Activated T-helper 1 cell treated with anti-CD3 and anti-CD28 coated beads, Interleukin-2, amount 50 U/mL, for 16 hours (primary cell): ENCODE measurements at regions not wholly inside any gene's neighbourhood (a gene's known extent, or its start where the extent isn't known, plus 50 kb on each side); places are given as distances from the start of the nearest gene placed in this dataset.
"Not testable (repeated sequence)": the region's sequence is repeated elsewhere in the genome, so short reads cannot be mapped to it uniquely, and the experiment has no call there.

ENCODE experiments used
- DNase-seq, 2 donors: peaks; one replicate each; pipeline ENCODE4 v3.0.0-alpha.2; 2020; ENCODE audit warnings: low read depth in 1 of 2, low spot score in 1 of 2

DNA sequence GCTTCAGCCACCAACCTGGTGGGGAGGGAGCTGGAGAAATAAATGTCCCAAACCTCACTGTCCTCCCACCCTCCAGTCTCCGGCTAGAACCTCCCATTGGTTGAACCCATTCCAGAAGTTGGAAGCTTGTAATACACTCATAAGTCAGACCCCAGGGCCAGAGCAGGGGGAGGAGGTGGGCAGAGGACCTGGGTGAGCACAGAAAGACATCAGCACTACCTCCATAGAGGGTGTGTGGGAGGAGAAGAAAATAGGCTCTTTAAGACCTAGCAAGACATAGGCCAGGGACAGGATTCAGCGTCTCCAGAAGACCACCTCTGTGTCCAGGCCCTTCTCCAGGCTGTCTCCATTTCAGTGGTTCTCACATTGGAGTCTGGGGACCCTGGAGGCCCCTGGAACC lies 73.3 kb upstream of the TOP1 start:
- DNase-seq = no peak

DNA sequence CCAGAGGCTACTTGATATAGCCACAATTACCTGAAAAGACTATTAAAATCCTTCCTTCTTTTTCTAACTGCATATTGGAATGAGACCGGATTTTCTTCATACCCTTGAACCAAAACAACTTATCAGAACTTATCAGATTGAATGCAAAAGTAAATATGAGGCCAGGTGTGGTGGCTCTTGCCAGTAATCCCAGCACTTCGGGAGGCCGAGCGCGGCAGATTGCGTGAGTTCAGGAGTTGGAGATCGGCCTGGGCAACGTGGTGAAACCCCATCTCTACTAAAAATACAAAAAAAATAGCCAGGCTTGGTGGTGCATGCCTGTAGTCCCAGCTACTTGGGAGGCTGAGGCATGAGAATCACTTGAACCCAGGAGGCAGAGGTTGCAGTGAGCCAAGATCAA lies 72.8 kb upstream of the TOP1 start:
- not testable (repeated sequence) for DNase-seq

DNA sequence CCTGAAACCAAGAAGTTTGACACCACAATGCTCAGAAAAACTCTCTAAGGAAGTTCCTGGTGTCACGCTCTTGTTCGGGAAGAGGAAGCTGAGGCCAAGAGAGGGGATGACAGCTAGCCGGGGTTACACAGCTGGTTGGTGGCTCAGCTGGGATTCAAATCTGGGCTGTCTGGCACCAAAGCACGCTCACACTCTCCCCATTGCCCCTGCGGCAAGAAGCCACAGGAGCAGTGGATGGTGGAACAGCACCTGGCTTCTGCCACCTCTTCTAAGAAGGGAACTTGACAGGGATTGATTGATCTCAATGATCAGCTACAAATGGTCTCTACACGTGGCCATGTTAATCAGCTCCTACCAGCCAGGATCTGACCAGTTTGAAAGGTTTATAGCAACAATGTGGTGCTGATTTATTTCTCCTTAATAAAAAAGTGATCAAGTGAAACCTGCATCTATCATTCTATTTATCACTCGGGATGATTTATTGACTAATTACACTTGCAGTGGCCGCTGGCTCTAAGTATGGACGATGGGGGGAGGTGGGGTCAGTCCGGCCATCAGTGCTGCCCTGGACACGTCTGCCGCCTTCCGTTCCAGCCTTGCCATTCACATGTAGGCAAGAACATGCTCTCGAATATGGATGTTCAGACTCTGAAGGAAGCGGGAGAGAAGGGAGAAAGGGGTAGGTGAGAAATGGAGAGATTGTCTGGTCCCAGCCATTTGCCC lies 71.9 kb upstream of the TOP1 start:
- DNase-seq = no peak

DNA sequence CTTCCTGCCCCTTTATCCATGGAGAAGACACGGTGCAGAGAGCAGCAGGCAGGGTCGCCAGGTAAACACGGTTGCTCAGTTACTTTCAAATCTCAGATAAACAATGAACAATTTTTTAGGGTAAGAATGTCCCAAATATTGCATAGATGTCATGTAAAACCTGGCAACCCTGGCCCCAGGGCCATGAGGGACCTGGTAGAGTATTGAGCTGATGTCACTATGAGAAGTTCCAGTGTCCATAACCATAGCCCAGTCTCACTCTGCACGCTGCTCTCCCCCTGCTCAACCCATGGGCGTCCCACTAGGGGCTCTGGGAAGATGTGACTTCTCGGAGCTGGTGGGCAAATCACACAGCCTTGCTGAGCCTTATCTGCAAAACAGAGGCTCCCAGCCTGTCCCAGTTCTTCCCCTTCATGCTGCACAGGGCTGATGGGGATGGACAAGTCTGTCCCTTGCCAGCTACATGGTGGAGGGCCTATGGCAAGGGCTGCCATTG lies 71.3 kb upstream of the TOP1 start:
- no peak for DNase-seq

DNA sequence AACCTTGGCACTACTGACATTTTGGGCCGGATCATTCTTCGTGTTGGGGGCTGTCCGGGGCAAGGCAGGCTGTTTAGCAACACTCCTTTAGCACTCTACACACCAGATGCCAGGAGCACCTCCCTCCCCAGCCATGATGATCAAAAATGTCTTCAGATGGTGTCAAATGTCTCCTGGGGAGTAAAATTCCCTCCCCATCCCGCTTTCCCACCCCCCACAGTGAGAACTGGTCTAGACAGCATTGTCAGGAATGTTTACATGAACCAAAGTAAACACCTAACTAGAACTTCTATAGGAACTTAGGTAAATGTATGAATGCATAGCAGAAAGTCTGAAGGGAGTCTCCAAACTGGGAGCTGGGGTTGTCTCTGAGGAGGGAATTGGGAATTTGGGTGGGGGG lies 70.0 kb upstream of the TOP1 start:
- DNase-seq = no peak

DNA sequence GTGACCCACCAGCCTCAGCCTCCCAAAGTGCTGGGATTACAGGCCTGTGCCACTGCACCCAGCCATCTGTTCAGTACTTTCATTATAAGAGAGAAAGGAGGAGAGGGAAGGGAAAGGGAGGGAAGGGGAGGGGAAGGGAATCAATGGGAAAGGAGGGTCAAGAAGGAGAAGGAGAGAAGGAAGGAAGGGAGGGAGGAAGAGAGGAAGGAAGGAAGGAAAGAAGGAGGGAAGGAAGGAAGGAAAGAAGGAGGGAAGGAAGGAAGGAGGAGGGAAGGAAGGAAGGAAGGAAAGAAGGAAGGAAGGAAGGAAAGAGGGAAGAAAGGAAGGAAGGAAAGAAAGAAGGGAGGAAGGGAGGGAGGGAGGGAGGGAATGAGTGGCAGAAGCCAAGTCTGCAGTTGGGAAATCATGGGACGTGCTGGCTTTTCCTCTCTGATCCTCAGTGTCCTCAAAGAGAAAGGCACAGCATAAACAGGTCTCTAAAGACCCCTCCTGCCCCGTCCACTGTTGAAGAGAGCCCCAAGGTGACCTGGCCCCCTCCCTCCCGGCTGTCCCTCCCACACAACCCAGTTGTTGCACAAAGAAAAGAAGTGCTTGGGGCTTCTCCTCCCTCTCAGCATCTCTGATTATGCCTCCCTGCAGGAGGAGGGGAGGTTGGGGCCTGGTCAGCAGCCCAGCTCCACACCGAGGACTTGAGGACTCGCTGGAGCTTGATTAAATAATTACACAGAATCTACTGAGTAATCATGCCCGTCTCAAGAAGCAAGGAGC lies 69.1 kb upstream of the TOP1 start:
- no peak for DNase-seq

DNA sequence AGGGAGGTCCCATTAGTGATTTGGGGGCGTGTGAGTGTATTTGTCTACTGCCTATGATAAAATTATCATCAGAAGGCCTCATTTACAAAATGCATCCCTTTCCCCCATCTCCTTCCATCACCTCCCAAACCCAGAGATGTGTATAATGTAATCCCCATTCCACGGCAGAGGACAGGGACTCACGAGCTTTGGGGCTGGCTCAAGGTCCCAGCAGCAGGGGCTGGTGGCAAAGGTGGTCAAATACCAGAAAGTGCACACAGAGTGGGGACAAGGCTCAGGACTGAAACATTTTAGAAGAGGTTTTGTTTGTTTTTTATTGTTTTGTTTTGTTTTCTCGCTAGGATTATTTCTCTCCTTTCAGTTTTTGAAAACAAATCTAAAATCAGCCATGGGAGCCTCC lies 68.5 kb upstream of the TOP1 start:
- no peak for DNase-seq

DNA sequence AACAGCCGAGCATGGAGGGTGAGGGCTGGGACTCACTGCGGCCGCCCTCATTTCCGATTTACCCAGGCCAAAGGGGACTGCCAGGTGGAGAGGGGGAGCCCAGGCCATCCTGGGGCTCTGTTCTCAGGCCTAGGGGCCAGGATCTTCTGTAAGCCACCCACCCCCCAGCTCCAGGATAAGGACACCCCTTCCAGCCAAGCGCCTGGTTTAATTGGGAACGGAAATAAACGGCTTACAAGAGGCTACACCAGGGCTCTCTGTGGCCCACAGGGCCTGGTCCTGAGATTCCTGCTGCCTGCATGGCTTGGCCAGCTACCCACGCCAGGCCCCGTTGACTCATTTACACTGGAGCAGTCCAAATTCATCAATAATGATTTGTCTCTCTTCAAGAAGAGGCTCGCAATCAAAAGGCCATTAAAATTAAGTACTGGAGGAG lies 68.1 kb upstream of the TOP1 start:
- no peak for DNase-seq

DNA sequence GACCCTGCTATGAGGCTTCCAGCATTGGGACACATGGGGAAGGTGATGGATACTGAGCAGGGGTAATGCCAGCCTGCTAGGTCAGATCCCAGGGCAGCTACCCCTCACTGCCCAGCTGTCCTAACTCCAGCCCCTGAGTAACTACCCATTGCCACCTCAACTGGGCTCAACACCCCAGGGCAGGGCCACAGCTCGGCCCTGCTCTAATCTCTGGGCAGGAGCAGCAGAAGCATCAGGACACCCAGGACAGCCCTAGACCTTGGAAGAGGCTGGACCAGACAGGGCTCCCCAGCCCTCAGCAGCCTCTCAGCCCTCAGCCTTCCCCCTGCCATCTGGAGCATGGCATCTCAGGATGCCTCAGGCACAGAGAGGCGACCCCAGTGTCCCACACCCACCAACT lies 67.4 kb upstream of the TOP1 start:
- no peak for DNase-seq

DNA sequence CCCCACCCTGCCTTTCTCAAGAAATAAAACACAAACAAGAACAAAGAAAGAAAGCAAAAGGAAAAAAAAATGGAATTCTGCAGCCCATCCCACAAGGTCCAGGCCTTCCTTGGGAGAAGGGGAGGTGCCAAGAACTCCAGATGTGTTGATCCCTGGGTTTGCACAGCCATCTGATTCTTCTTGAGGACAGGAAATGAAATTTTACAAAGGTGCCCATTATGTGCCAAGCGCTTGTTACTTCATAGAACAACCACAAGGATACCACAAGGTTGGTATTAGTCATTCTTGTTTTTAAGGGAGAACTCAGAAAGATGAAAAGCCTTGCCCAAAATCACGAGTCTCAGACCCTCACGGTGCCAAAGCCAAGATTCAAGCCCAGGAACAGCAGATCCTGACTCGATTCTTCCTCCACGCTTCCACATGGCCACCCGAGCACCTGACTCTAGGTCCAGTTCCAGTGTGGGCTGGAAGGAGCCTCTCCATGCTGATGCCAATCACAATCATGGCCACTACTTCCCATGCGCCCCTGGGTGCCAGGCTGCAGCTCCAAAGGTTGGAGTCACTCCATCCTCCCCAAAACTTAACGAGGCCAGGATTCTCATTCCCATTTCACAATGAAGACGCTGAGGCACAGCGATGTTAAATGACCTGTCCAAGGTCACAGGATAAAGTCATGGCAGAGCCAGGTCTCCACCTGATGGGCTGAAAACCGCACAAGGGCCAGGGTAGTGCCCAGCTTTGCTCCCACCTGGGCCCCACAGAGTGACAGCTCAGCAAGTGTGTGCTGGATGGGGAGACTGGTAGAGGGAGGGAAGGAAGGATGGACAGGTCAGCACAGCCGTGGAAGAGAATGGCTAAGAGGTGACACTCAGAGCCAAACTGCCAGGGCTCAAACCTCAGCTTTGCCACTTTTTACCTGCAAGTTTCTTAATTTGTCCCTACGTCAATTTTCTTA lies 66.7 kb upstream of the TOP1 start:
- DNase-seq = no peak

DNA sequence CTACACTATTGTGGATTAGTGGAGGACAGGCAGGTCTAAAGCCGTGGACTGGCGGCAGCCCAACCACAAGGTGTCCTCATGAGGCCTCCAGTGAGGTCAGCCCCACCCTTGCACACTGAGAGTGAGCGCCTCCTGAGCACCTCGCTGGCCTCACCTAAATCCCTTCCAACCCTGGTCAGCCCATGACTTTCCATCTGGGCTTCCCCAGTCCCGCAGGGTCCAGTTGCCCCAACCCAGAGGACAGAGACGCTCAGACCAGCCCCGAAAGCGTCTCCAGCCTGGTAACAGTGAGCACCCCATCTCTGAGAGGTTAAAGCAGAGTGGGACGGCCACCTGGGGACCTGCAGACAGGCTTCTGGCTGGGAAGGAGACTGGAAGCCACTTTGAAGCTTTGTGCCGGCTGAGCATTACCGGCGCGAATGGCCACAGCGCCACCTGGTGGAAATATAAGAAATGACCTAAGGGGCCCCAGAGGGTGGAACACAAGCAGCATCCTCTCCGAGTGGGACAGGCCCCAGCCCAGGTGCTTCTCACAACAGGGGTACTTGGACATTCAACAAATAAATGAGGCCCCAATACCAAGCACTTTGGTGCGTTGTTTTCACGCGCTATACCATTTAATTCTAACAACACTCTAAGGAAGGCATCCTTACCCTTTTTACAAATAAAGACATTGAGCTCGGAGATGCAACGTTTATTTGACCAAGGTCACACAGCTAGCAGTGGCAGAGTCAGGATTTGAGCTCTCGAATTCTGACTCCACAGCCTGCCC lies 65.7 kb upstream of the TOP1 start:
- peak; percentile 56 to 62 for DNase-seq

DNA sequence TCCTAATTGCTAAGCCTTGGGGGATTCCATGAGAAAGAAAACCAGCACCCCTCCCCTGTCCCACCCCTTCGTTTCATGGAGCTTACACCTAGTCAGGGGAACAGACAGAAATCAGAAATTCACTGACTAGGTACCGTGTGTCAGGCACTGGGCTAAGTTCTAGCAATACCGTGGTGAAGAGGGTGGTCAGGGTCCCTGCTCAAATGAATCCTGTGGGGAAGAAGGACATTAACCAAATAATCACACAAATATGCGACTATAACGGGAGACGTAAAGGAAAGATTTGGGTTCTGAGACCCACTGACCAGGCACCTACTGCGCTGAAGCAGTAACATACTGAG lies 65.1 kb upstream of the TOP1 start:
- DNase-seq = no peak

DNA sequence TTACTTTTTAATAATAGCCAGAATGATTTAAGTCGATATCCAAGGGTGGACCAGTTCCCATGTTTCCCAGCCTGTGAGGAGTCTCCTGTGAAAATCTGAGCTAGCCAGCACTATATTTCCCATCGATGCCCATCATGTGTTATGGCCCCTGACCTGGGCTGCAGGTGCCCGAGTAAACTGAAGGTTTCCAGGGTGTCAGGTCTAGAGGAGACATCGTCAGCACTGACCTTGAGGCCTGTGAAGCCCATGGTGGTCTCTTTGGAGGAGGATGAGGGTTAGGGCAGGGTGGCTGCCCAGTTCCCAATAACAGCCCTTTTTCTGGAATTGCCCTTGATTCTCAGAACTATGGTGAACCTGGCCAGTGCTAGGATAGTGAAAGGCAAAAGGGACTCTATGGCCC lies 63.0 kb upstream of the TOP1 start:
- no peak for DNase-seq

DNA sequence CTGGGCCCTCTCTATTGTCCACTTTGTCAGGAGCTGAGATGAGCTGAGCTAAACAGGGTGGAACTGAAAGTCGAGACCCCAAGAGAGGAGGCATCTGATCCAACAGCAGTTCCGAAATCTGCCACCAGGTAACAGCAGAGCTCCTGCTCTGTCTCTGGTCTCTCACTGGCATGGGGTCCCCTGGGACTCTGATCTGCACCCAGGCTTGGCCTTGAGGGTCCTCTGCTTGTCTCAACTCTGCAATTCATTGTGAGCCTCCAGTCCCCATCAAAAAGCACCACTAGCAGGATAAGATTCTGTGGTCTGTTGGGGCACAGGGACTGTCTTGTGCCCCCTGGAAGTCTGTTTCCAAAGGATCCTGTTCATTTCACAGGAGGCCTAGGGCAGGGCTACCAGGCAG lies 62.5 kb upstream of the TOP1 start:
- DNase-seq = no peak

DNA sequence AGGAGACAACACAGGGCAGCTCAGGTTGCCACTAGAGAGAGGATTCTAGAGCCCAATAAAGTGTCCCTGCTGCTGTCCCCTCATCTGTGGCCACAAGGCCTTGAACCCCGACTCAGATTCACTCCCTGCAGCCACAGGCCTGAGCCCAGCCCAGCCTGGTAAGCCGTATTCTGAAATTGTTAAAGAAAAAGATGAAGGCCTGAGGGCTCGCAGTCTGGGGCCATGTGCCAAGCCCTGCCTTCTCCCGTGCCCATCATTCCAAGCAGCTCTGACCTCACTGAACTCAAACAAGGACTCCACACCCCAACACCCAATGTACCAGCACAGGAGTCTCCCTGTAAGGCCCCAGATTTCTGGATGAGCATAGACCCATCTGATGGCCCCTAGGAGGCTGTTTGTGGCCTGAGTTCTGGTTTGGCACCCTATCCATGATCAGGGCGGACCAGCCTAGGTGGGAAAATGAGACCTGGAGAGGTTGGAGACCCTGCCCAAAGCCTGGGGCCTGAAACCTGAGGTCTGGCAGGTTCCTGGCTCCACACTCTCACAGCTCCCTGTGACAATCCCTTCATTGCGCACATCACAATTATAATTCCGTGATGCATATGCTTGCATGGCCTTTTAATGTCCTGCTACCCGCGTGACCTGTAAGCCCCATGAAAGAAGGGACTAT lies 62.0 kb upstream of the TOP1 start:
- DNase-seq = no peak

DNA sequence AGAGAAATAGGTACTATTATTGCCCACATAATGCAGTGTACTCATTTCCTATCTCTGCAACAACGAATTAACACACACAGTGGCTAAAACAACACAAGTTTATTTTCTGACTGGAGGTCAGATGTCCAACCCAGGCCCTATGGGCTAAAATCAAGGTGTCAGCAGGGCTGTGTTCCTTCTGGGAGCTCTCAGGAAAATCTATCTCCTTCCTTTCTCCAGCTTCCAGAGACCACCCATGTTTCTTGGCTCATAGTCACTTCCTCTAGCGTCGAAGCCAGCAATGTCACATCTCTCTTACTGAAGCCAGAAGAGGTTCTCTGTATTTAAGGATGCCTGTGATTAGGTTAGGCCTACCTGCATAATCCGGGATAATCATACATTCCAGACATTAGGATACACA lies 60.9 kb upstream of the TOP1 start:
- DNase-seq = no peak

DNA sequence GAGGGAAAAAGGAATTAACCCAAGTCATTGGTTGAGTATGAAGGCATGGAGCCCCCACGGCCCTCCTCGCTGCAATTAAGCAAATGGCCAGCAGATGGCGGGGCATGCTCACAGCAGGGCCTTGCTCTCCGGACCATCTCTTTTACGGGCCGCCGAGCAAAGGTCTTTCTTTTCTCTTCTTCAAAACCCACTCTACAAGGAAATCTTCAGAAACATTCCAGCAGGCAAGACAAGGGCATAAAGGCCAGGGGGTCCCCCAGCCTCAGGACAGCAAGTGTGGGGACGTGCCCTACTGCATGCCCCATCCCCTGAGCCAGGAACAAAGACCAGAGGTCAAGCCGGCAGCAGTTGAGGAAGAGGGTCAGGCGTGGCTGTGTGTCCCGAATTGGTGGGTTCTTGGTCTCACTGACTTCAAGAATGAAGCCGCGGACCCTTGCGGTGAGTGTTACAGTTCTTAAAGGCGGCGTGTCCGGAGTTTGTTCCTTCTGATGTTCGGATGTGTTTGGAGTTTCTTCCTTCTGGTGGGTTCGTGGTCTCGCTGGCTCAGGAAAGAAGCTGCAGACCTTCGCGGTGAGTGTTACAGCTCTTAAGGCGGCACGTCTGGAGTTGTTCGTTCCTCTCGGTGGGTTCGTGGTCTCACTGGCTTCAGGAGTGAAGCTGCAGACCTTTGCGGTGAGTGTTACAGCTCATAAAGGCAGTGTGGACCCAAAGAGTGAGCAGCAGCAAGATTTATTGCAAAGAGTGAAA lies 59.6 kb upstream of the TOP1 start:
- peak; percentile 72 to 86 for DNase-seq

DNA sequence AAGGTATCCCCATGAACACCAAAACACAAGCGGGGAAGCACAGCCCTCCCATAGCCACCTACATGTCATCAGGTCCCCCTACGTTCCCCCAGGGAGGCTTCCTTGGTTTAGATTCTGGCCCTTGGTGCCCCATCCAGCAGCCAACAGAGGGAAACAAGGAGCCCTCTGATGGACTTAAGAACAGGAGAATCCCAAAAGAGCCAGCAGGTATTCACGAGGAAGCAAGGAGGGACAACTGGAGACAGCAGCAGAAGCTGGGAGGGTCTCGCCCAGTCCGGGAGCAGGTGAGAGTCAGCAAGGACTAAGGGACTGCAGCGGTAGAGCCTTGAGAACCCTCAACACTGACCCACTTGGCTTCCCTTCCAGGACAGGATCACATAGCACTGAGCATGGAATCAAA lies 58.4 kb upstream of the TOP1 start:
- no peak for DNase-seq

DNA sequence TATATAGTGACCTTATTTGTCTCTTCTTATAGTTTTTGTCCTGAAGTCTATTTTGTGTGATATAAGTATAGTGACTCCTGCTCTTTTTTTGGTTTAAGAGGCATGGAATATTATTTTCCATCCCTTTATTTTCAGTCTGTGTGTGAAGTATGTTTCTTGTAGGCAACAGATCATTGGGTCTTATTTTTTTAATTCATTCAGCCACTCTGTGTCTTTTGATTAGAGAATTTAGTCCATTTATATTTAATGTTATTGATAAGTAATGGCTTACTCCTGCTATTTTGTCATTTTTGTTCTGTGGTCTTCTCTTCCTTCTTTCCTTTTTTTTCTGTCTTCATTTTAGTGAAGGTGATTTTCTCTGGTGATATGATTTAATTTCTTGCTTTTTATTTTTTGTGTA lies 51.4 kb upstream of the TOP1 start:
- no peak for DNase-seq

DNA sequence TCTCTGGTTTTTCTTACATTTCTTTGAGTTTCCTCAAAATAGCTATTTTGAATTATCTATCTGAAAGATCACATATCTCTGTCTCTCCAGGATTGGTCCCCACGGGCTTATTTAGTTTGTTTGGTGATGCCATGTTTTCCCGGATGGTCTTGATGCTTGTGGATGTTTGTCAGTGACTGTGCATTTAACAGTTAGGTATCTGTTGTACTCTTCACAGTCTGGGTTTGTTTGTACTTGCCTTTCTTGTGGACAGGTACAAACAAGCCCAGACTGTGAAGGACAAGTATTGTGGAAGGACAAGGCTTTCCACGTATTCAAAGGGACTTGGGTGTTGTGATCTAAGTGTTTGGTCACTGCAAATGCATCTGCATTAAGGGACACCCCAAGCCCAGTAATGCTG lies 49.9 kb upstream of the TOP1 start:
- no peak for DNase-seq
